NCI-H526 (cell line): ENCODE measurements at regions not wholly inside any gene's neighbourhood (a gene's known extent, or its start where the extent isn't known, plus 50 kb on each side); places are given as distances from the start of the nearest gene placed in this dataset.

Source experiments
- DNase-seq, 2 experiments: peaks; one replicate each; lab custom pipeline; 2025; lab: John Stamatoyannopoulos, UW

DNA sequence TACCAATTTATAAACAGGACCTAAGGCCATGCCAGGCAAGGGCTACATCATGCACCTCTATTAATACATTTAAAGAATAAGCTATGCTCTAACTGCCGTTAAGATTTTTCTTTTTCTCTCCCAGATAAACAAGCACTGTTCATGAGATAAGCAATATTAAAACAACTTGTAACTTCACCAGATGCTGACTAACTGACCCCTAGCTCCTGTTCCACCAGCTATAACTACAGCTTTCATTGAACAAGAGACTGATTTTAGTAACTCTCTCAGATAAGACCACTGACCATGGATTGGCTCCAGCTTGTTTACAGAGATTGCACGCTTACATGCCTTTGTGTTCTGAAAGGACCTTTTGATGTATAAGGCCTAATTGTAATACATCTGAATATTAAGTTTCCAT, 540.7 kb upstream of the NECTIN3 start:
- no peak for DNase-seq

DNA sequence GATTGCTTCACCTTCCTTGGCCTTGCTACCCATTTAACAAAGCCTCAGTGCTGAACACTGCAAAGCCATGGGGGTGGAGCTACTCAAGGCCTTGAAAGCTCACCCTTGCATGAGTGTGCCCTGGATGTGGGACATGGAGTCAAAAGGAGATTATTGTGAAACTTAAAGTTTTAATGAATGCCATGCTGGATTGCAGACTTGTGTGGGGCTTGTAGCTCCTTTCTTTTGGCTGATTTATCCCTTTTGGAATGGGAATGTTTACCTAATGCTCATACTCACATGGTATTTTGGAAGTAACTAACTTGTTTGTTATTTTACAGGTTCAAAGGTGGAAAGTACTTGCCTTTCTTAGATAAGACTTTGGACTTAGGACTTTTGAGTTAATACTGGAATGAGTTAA, 538.5 kb upstream of the NECTIN3 start:
- DNase-seq = no peak

DNA sequence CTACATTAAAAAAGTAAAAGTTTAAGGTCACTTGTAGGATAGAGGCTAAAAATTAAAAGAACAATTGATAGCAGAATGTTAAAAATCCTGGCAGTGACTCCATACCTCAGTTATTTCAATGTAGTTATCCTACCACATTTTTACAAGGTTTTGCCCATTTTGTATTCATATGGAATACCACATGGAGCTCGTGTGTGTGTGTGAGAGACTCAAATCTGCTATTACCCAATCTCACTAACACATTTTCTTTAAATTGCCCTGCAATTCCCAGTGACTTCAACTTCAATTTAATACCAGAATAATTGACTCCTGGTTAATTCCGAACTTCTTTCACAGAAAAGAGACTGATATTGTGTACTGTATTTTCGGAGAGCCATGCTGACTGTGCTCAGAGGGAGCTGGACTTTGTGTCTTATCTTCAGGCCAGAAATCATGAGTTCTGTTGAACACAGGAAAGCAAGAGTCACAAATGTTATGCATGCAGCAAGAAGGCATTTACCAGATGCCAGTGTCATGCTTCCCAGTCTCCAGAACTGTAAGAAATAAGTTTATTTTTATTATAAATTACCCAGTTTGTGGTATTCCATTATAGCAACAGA, 529.0 kb upstream of the NECTIN3 start:
- no peak for DNase-seq

DNA sequence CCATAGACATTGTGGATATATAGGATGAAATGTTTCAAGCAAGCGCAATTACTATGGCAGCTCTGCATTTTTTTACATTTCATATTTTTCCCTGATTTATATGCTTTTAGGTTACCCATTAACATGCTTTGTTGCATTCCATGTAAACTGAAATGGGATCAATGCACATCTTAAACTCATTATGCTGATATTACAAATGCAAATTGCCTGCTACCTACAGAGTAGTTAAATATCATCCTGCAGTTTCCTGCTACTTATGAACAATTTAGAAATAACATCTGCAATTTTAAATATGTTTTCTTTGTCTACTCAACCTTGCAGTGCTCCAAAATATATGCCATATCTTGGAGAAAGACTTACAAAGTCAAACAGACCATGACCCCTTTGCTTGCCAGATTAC, 526.9 kb upstream of the NECTIN3 start:
- no peak for DNase-seq

DNA sequence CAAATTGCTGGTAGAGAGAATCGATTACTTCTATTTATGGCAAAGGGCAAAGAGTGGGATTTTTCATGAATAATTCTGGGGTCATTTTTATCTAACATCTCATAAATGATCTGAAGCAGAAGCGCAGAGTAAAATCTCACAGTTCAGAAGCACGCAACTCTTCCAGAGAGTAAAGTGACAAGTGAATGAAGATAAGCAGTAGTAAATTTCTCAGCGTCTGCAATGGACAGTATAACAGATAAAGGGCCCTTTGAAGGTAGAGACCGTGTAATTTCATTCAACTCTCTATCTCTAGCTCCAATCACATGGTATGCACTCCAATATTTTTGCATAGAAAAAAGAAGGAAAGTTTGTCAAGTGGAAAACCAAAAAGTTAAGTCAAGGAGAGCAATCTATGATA, 521.1 kb upstream of the NECTIN3 start:
- no peak for DNase-seq

DNA sequence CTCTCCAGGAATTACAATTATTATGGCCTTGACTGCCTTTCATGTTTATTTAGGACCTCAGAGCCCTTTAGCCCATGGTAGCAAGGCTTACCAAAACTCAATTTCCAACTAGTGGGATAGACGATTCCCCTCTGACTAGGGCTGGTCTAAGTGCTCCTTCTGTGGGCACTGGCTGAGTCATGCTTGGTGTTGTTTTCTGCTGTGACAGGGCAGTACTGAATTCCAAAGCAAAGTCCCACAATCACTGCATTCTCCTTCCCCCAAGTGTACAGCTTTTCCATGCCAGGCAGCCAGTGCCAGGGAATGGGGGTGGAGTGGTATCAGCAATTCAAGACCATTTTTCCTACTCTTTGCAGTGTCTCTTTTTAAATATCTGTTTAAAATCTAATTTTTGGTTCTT, 509.0 kb upstream of the NECTIN3 start:
- no peak for DNase-seq

DNA sequence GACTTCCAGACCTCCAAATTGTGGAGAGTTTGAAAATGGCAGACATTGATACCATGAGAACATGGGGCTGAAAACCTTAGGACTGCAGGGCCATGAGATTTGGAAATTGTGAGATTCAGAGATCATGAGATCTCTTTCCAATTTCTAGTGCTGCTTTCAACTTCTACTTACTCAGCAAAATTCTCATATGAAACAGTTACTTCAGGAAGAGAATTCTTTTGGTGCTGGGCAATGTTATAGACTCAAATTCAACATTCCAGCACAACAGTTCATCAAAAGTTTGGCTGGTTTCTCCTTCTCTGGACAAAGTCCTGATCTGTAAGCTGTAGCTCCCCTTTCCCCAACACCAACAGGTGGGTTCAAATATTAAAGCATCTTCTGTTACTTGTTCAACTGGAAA, 506.9 kb upstream of the NECTIN3 start:
- DNase-seq = no peak

DNA sequence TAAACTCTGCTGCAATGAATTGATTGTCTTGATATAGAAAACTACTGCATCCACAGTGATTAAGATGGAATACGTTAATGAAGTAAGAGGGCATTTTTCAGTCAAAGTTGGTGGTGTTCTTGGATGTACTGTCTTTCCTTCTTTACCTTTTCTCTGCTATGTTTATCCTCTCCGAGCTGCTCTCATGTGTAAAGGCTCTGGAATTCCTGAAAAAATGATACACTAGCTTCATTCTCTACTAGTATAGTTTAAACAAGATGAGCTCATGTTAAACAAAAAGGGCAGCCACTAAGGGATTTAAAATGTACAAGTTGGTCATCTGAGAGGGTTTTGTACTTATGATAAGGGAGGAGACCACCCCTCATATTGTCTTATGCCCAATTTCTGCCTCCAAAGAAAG, 504.6 kb upstream of the NECTIN3 start:
- no peak for DNase-seq

DNA sequence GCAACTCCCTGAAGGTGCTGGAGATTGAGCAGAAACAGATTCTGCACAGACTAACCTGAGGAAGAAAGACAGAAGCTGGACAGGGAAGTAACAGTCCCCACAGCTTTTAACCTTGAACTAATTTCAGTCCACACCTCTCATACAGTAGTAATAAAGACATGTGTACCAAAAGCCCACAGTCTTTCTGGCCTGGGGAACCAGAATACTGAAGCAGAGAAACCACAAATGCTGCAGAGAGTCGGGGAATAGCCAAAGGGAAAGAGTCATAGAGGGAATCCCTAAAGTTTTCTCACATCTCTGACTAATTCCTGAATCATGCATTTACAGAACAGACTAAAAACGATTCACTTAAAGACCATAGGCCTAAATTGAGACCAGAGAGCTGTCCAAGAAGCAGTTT, 503.4 kb upstream of the NECTIN3 start:
- DNase-seq = no peak

DNA sequence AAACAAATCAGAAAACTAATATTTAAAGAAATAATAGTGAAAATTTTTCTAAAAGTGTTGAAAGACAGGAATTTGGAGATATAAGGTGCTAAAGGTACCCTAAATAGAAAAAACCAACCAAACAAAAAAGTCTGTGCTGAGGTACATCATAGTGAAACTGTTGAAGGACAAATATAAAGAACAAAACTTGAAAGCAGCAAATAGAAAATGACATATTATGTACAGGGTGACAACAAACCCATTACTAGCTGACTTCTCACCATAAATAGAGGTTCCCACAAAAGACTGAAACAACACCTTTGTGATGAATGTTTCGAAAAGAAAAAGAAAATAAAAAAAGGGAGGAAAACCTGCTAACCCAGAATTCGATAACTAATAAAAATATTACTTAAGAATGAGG, 502.5 kb upstream of the NECTIN3 start:
- no peak for DNase-seq

DNA sequence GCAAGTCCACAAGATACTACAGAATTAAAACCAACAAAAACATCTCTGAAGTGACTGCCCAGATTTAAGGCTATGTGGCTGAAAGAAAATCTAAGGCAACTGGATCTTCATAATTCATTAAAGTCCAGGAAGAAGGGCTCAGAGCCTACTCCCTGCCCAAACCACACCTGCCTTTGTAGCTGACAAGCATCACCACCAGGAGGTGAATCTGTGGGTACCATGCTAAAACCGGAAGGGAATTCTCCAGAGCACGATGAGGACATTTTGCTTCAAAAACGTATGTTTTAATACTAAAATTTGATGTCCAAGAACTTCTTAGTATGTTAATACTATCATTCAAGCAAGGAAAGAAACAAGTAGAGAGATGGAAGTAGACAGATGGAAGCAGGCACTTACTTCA, 495.9 kb upstream of the NECTIN3 start:
- DNase-seq = no peak

DNA sequence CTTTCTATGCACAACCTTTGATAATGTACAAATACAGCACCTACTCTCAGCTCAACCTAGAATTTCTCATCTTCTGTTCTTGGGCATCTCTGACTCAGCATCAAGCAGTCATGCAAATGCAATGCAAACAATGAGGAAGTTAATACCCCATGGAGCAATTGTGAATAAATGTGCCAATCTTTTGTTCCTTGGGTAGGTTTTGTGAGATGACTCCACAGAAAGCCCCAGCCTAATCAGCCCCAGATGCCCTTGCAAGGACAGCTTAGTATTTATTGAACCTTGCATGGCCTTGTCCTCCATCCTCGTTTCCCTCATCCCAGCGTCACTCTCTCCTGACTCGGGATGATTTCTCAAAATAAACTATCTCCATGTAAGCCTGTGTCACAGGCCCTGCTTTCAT, 494.7 kb upstream of the NECTIN3 start:
- peak; percentile 40 to 61 for DNase-seq

DNA sequence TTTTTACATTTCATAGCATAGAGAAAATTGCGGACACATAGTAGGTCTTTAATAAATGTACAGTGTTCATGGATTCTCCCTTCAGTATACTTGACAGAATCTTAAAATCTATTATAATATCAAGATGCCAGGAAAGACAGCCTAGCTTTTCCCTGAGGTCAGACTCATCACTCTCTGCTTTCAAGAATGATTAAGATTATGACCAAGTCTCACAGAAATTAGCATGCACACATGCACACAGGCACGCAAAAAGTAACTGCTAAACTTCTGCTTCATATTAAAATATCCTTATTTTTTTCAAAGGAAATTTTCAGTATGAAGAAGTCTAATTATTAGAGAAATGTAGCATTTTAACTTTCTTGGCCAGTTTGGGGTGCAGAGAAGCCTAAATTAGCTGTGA, 493.8 kb upstream of the NECTIN3 start:
- no peak for DNase-seq

DNA sequence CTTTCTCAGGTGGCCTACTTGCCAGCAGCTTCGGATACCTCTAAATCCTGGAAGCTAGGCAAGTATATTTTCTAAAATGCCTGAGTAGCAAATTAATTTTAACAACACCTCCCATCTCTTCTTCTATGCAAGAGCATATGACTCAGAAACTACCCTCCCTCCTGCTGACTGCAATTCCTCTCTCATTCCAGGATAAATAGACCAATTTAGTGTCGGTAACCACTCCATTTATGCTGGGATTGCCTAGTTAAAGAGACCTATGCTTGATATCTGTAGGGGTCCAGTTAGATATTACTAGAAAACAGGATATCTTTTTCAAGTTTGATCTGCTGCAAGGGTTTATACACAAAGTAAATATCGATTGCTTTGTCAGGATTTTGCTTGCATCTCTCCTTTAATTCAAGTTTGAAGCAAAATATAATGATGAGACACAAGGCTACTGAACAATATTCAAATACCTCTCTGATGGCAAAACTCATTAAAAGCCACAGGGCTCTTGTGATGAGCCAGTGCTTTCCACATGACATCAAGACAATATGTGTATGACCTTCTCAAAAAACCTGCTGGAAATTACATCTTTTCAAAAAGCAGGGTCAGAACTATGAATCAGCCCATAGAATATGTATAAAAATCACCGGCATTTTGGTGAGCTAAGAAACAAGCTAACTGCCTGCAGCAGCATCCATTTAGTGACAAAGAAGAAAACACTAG, 491.6 kb upstream of the NECTIN3 start:
- DNase-seq = no peak

DNA sequence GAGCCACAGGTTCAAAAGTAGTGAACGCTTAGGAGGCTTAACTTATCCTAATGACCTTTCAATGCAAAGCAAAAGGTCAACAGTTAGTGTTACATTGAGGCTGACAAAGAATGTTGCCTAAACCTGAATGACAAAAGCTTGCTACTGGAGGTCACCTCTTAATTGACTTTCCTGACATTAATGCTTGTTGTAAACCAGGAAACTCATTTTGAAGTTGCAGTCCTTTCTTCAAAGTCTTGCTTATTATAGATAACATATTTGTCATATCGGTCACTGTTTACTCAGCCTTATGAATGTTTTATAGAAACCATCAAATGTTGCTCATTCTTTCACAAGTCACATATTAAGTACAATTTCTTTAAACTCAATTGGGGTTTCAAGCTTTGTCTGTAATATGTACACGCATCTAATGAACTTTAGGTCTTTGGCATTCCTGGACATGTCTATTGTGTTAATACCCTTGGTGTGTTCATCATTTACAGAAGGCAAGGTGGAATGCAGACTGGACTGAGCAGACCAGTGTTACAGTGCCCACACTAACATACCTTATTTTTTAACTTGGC, 488.2 kb upstream of the NECTIN3 start:
- DNase-seq = no peak

DNA sequence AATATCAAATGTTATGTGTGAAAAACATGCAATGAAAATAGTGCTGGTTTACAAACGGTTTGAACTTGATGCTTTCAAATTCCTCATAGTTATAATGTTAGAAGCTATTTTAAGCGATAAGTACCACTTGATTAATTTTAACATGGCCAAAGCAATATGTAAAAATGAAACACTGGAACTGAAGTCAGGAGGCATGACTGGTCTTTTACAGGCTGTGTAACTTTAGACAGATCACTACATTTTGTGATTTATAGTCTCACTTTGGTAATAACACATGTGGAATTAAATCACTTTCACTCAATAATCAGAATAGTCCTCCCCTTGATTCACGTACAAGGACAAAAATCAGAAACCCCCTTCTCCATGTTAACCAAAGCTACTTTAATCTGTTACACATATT, 482.7 kb upstream of the NECTIN3 start:
- no peak for DNase-seq

DNA sequence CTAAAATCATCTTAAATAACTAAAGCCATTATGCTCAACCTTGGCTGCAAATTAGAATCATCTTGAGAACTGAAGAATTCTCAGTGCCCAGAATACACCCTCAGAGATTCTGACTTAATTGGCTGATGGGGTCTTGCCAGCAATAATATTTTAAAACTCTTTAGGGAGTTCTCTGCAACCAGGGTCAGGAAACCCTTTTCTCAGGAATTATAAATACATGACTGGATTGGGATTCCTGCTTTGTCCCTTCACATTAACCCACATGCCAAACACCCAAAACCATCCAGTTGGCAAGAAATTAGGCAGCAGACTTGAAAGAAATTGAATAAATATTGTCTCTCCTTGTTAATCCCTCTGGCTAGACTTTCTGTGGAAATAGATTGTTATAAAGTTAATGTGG, 482.3 kb upstream of the NECTIN3 start:
- no peak for DNase-seq

DNA sequence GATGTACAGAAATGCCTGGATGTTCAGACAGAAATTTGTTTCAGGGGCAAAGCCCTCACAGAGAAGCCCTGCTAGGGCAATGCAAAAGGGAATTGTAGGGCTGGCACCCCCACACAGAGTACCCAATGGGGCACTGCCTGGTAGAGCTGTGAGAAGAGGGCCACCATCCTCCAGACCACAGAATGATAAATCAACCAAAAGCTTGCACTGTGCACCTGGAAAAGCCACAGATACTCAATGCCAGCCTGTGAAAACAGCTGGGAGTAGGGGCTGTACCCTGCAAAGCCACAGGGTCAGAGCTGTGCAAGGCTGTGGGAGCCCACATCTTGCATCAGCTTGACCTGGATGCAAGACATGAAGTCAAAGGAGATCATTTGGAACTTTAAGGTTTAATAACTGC, 477.9 kb upstream of the NECTIN3 start:
- DNase-seq = no peak

DNA sequence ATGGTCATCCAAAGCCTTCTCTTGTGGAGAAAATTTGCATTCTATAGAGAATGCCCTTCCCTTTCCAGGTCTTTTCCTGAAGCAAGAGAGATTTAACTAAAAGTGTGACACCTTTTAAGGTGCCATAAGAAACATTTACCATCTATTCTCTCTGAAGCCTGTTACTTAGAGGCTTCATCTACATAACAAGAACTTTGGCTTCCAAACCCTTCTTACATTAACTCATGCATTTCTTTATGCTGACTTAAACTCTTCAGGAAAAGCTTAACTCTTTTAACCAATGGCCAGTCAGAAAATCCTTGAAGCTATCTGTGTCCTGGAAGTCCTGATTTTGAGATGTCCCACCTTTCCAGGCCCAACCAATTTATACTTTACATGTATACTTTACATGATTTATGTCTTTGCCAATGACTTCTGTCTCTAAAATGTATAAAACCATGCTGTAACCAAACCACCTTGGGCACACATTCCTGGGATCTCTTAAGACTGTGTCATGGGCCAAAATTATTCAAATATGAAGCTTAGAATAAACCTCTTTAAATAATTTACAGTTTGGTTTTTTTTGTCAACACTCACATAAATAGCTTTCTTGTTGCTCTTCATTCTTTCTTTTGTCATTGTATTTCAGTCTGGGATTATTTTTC, 472.6 kb upstream of the NECTIN3 start:
- no peak for DNase-seq

DNA sequence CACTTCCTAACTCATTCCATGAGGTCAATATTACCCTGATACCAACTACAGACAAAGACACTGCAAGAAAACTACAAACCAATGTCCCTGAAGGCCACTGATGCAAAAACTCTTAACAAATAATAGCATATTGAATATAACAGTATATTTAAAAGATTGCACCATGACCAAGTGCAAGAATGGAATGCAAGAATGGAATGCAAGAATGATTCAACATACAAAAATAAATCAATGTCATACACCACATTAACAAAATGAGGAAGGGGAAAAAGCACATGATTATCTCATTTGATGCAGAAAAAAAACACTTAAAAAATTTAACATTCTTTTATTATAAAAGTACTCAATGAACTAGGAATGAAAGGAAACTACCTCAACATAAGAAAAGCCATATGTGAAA, 463.1 kb upstream of the NECTIN3 start:
- no peak for DNase-seq

DNA sequence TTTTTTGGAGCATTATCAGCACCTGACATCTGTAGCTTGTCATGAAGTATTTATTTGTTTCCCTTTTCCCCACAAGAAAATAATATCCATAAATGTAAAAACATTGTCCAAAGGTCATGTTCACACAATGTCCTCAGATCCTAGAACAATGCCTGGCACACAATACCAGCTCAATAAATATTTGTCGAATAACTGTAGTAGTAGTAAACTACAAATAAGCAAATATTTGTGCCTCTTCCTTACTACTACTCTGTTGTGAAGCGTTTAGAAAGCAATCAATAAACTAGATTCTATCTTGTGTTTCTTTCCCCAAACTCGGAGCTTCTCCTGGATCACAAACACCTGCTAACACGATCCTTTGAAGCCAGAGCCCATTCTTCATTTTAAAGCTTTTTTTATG, 459.6 kb upstream of the NECTIN3 start:
- no peak for DNase-seq

DNA sequence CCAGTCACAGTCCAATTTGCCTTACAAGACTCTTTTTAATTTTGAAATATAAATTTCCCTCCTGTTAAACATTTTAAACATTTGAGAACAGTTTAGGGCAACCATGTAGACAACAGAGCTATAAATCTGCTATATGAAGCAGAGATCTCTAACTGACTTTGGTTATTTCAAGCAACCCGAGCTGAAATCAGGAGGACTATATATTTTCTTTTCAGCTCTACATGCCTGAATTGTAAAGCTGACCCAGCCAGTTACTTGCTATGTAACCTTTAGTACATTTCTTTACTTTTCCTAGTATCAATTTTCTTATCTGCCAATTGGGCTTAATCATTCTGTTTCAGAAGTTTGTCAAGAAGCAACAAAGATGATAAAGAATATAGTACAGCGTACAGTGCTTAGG, 457.4 kb upstream of the NECTIN3 start:
- DNase-seq = no peak

DNA sequence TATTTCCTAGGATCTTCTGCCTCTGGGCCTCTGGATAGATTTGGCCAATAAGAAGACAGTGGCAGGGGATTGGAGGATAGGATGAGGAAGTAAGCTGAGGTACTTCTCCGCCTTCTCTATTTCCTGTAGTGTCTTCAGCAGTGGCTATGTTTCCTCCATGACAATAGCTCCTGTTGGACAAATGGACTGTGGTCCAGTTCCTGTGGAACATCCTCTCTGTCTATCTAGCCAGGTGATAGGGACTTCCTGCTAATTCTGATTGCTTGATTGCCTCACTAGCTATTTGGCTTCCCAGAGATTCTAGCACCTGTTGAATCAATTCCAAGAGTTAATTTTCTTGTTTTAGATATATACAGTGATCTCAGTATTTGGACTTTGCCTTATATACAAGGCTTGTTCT, 456.2 kb upstream of the NECTIN3 start:
- no peak for DNase-seq
